ENCODE measurements at regions not wholly inside any gene's neighbourhood (a gene's known extent, or its start where the extent isn't known, plus 50 kb on each side); places are given as distances from the start of the nearest gene placed in this dataset.

GRCh38 chr11:69234740-69235710 is 58.9 kb upstream of the MYEOV start:
- no peak for DNase-seq
- Histone ChIP-seq H3K27ac (ENCODE audit: low read depth, low read length) (no peak overlapping the region), H3K4me3 (ENCODE audit: low read depth, low read length) (no peak overlapping the region), H3K14ac (ENCODE audit: low read length) (no peak overlapping the region), H2BK5ac (ENCODE audit: low read depth, low read length, poor library complexity) (no peak overlapping the region), H4K91ac (ENCODE audit: low read depth, low read length) (no peak overlapping the region), H4K12ac (ENCODE audit: low read depth, low read length) (no peak overlapping the region), H3K4ac (ENCODE audit: low read depth, low read length) (no peak overlapping the region), H3K9ac (ENCODE audit: low read length) (no peak overlapping the region), H2BK12ac (ENCODE audit: low read length) (no peak overlapping the region), H2AK5ac (ENCODE audit: low read length) (no peak overlapping the region), H3K27me3 (ENCODE audit: insufficient read depth, low read length) (no peaks in the 10 kb centered on the region), H3K18ac (ENCODE audit: low read length) (no peak overlapping the region), H3K23ac (ENCODE audit: low read length) (no peak overlapping the region), H3K4me1 (ENCODE audit: control insufficient read depth in 1 of 2, insufficient read depth in 2 of 2, low read length in 2 of 2) (no peaks in the 10 kb centered on the region), H2BK120ac (ENCODE audit: insufficient read depth, low read length, poor library complexity) (no peak overlapping the region), H3K79me2 (ENCODE audit: control insufficient read depth, insufficient read depth, low read length, poor library complexity) (no peaks in the 10 kb centered on the region), H3K36me3 (ENCODE audit: control insufficient read depth in 1 of 2, insufficient read depth in 2 of 2, low read length in 2 of 2) (no peaks in the 10 kb centered on the region), H3K79me1 (ENCODE audit: low read length) (no peaks in the 10 kb centered on the region), H3K9me3 (ENCODE audit: insufficient read depth, low read depth, low read length) (peaks cover 2% of the 10 kb centered on the region), H4K8ac (ENCODE audit: low read depth, low read length) (no peak overlapping the region), H2AFZ (ENCODE audit: insufficient read depth, low read length, poor library complexity) (no peak overlapping the region), H3K4me2 (ENCODE audit: low read length) (no peak overlapping the region)
- WGBS (ENCODE audit: extremely low coverage, insufficient coverage, insufficient read length), result no CpG with 5 or more reads among the region's 11 CpGs

- Histone ChIP-seq H3K4me3 (ENCODE audit: low read depth, low read length) (no peak overlapping the region), H2BK120ac (ENCODE audit: insufficient read depth, low read length, poor library complexity) (no peak overlapping the region), H3K23ac (ENCODE audit: low read length) (no peak overlapping the region), H3K4ac (ENCODE audit: low read depth, low read length) (no peak overlapping the region), H3K36me3 (ENCODE audit: control insufficient read depth in 1 of 2, insufficient read depth in 2 of 2, low read length in 2 of 2) (no peaks in the 10 kb centered on the region), H2BK12ac (ENCODE audit: low read length) (no peak overlapping the region), H2AFZ (ENCODE audit: insufficient read depth, low read length, poor library complexity) (no peak overlapping the region), H3K9me3 (ENCODE audit: insufficient read depth, low read depth, low read length) (peaks cover 4% of the 10 kb centered on the region), H3K27me3 (ENCODE audit: insufficient read depth, low read length) (no peaks in the 10 kb centered on the region), H4K91ac (ENCODE audit: low read depth, low read length) (no peak overlapping the region), H3K79me2 (ENCODE audit: control insufficient read depth, insufficient read depth, low read length, poor library complexity) (no peaks in the 10 kb centered on the region), H2BK5ac (ENCODE audit: low read depth, low read length, poor library complexity) (no peak overlapping the region), H3K4me1 (ENCODE audit: control insufficient read depth in 1 of 2, insufficient read depth in 2 of 2, low read length in 2 of 2) (no peaks in the 10 kb centered on the region), H3K9ac (ENCODE audit: low read length) (no peak overlapping the region), H4K8ac (ENCODE audit: low read depth, low read length) (no peak overlapping the region), H3K14ac (ENCODE audit: low read length) (no peak overlapping the region), H2AK5ac (ENCODE audit: low read length) (no peak overlapping the region), H3K79me1 (ENCODE audit: low read length) (no peaks in the 10 kb centered on the region), H3K4me2 (ENCODE audit: low read length) (no peak overlapping the region), H4K12ac (ENCODE audit: low read depth, low read length) (no peak overlapping the region), H3K18ac (ENCODE audit: low read length) (no peak overlapping the region), H3K27ac (ENCODE audit: low read depth, low read length) (no peak overlapping the region)
- DNase-seq, result no peak
- WGBS (ENCODE audit: extremely low coverage, insufficient coverage, insufficient read length), result no CpG with 5 or more reads among the region's 5 CpGs
Measured at GRCh38 chr11:69238573-69239351, 55.2 kb upstream of the MYEOV start.

- no CpG with 5 or more reads among the region's 10 CpGs for WGBS (ENCODE audit: extremely low coverage, insufficient coverage, insufficient read length)
- no peaks in the 10 kb centered on the region for H3K4me1 ChIP-seq (ENCODE audit: control insufficient read depth in 1 of 2, insufficient read depth in 2 of 2, low read length in 2 of 2)
- no peak overlapping the region for H3K14ac ChIP-seq (ENCODE audit: low read length)
- no peak overlapping the region for H3K4ac ChIP-seq (ENCODE audit: low read depth, low read length)
- H2BK12ac ChIP-seq (ENCODE audit: low read length), result no peak overlapping the region
- no peaks in the 10 kb centered on the region for H3K79me1 ChIP-seq (ENCODE audit: low read length)
- H2BK5ac ChIP-seq (ENCODE audit: low read depth, low read length, poor library complexity), result no peak overlapping the region
- H4K12ac ChIP-seq (ENCODE audit: low read depth, low read length), result no peak overlapping the region
- no peak overlapping the region for H2AFZ ChIP-seq (ENCODE audit: insufficient read depth, low read length, poor library complexity)
- no peaks in the 10 kb centered on the region for H3K36me3 ChIP-seq (ENCODE audit: control insufficient read depth in 1 of 2, insufficient read depth in 2 of 2, low read length in 2 of 2)
- no peak overlapping the region for H3K18ac ChIP-seq (ENCODE audit: low read length)
- H3K27ac ChIP-seq (ENCODE audit: low read depth, low read length), result no peak overlapping the region
- peaks cover 6% of the 10 kb centered on the region for H3K9me3 ChIP-seq (ENCODE audit: insufficient read depth, low read depth, low read length)
- H3K27me3 ChIP-seq (ENCODE audit: insufficient read depth, low read length), result no peaks in the 10 kb centered on the region
- H3K9ac ChIP-seq (ENCODE audit: low read length), result no peak overlapping the region
- no peaks in the 10 kb centered on the region for H3K79me2 ChIP-seq (ENCODE audit: control insufficient read depth, insufficient read depth, low read length, poor library complexity)
- H4K8ac ChIP-seq (ENCODE audit: low read depth, low read length), result no peak overlapping the region
- DNase-seq, result no peak
- no peak overlapping the region for H3K4me2 ChIP-seq (ENCODE audit: low read length)
- H3K23ac ChIP-seq (ENCODE audit: low read length), result no peak overlapping the region
- H3K4me3 ChIP-seq (ENCODE audit: low read depth, low read length), result no peak overlapping the region
- no peak overlapping the region for H2BK120ac ChIP-seq (ENCODE audit: insufficient read depth, low read length, poor library complexity)
- no peak overlapping the region for H2AK5ac ChIP-seq (ENCODE audit: low read length)
- no peak overlapping the region for H4K91ac ChIP-seq (ENCODE audit: low read depth, low read length)
Measured at GRCh38 chr11:69239641-69240040, 54.3 kb upstream of the MYEOV start.

GRCh38 chr11:69240332-69241074 is 53.5 kb upstream of the MYEOV start:
- no peak overlapping the region for H3K18ac ChIP-seq (ENCODE audit: low read length)
- H3K4me3 ChIP-seq (ENCODE audit: low read depth, low read length), result no peak overlapping the region
- no peak overlapping the region for H4K8ac ChIP-seq (ENCODE audit: low read depth, low read length)
- no peak overlapping the region for H2BK12ac ChIP-seq (ENCODE audit: low read length)
- no peaks in the 10 kb centered on the region for H3K4me1 ChIP-seq (ENCODE audit: control insufficient read depth in 1 of 2, insufficient read depth in 2 of 2, low read length in 2 of 2)
- no CpG with 5 or more reads among the region's 7 CpGs for WGBS (ENCODE audit: extremely low coverage, insufficient coverage, insufficient read length)
- no peak overlapping the region for H2BK120ac ChIP-seq (ENCODE audit: insufficient read depth, low read length, poor library complexity)
- no peak overlapping the region for H2AFZ ChIP-seq (ENCODE audit: insufficient read depth, low read length, poor library complexity)
- H3K23ac ChIP-seq (ENCODE audit: low read length), result no peak overlapping the region
- no peak overlapping the region for H4K91ac ChIP-seq (ENCODE audit: low read depth, low read length)
- no peaks in the 10 kb centered on the region for H3K27me3 ChIP-seq (ENCODE audit: insufficient read depth, low read length)
- H3K4me2 ChIP-seq (ENCODE audit: low read length), result no peak overlapping the region
- peaks cover 4% of the 10 kb centered on the region for H3K9me3 ChIP-seq (ENCODE audit: insufficient read depth, low read depth, low read length)
- peak; percentile 16 to 50 for DNase-seq
- no peaks in the 10 kb centered on the region for H3K79me2 ChIP-seq (ENCODE audit: control insufficient read depth, insufficient read depth, low read length, poor library complexity)
- H3K79me1 ChIP-seq (ENCODE audit: low read length), result no peaks in the 10 kb centered on the region
- H3K9ac ChIP-seq (ENCODE audit: low read length), result no peak overlapping the region
- no peak overlapping the region for H3K27ac ChIP-seq (ENCODE audit: low read depth, low read length)
- H2AK5ac ChIP-seq (ENCODE audit: low read length), result no peak overlapping the region
- no peak overlapping the region for H3K4ac ChIP-seq (ENCODE audit: low read depth, low read length)
- no peaks in the 10 kb centered on the region for H3K36me3 ChIP-seq (ENCODE audit: control insufficient read depth in 1 of 2, insufficient read depth in 2 of 2, low read length in 2 of 2)
- H4K12ac ChIP-seq (ENCODE audit: low read depth, low read length), result no peak overlapping the region
- H2BK5ac ChIP-seq (ENCODE audit: low read depth, low read length, poor library complexity), result no peak overlapping the region
- H3K14ac ChIP-seq (ENCODE audit: low read length), result no peak overlapping the region

Data from trophoblast cell (in vitro differentiated cells and primary cell).